PC-3 (cell line): ENCODE measurements at regions not wholly inside any gene's neighbourhood (a gene's known extent, or its start where the extent isn't known, plus 50 kb on each side); places are given as distances from the start of the nearest gene placed in this dataset.

Source experiments
- ATAC-seq: fragments of 200-7000 bp; cut with Tn5 transposase; 2 replicates; pipeline ENCODE4 v1.9.1; 2020; ENCODE audit warnings: mild to moderate bottlenecking, moderate library complexity
- BruUV-seq: library from RNA; stranded (reverse); fragments of 400-500 nt; replicated peaks from 2 replicates; lab custom pipeline; 2021; lab: Mats Ljungman, UMichigan
- CTCF ChIA-PET: fragments of 300-600 bp; sonication (Branson Sonifier 250); formaldehyde crosslinking; loops from one replicate; lab custom pipeline; 2022; ENCODE audit warnings: antibody characterized with exemption; lab: Charles Lee
- POLR2A ChIA-PET: fragments of 300-600 bp; sonication (Branson Sonifier 250); formaldehyde crosslinking; loops from one replicate; lab custom pipeline; 2022; ENCODE audit warnings: antibody characterized with exemption; ENCODE audit not compliant: unreplicated experiment; lab: Charles Lee
- DNase-seq: peaks from one replicate; pipeline ENCODE4 v3.0.0-alpha.2; 2015
- H2AFZ ChIP-seq: fragments of 300-600 bp; sonication (generic); 2 replicates; pipeline ENCODE4 v1.6.0; 2016; ENCODE audit warnings: antibody characterized with exemption, low read length
- H3F3A ChIP-seq: fragments of 300-600 bp; sonication (generic); one replicate; pipeline ENCODE4 v1.6.0; 2017; ENCODE audit warnings: antibody characterized with exemption, low read length, control low read depth, mild to moderate bottlenecking; ENCODE audit not compliant: unreplicated experiment
- H3K27ac ChIP-seq: fragments of 300-600 bp; sonication (generic); 2 replicates; pipeline ENCODE4 v1.5.1; 2016; ENCODE audit warnings: mild to moderate bottlenecking, low read length
- H3K27me3 ChIP-seq: fragments of 300-600 bp; sonication (generic); 2 replicates; pipeline ENCODE4 v1.6.1; 2016; ENCODE audit warnings: low read length, mixed read lengths
- H3K36me3 ChIP-seq: fragments of 300-600 bp; sonication (generic); 2 replicates; pipeline ENCODE4 v1.6.1; 2016; ENCODE audit warnings: low read depth, mixed run types, low read length, mixed read lengths
- H3K4me1 ChIP-seq: fragments of 300-600 bp; sonication (generic); 2 replicates; pipeline ENCODE4 v1.5.1; 2016; ENCODE audit warnings: low read length; ENCODE audit not compliant: insufficient read depth
- H3K4me2 ChIP-seq: fragments of 300-600 bp; sonication (generic); 2 replicates; pipeline ENCODE4 v1.6.0; 2016; ENCODE audit warnings: low read length
- H3K4me3 ChIP-seq: fragments of 300-600 bp; sonication (generic); 2 replicates; pipeline ENCODE4 v1.5.1; 2016; ENCODE audit warnings: mild to moderate bottlenecking, low read length, mixed read lengths
- H3K79me2 ChIP-seq: fragments of 300-600 bp; sonication (generic); 2 replicates; pipeline ENCODE4 v1.6.1; 2017; ENCODE audit warnings: low read length, mixed read lengths
- H3K9ac ChIP-seq: fragments of 300-600 bp; sonication (generic); 2 replicates; pipeline ENCODE4 v1.6.0; 2016; ENCODE audit warnings: mild to moderate bottlenecking, low read length
- H3K9me2 ChIP-seq: fragments of 300-600 bp; sonication (generic); replicated peaks from 2 replicates; pipeline ENCODE4 v1.6.1; 2016; ENCODE audit warnings: mixed run types, low read length, mixed read lengths
- H3K9me3 ChIP-seq: fragments of 300-600 bp; sonication (generic); 2 replicates; pipeline ENCODE4 v1.6.1; 2016; ENCODE audit warnings: low read length, mixed read lengths
- H4K20me1 ChIP-seq: fragments of 300-600 bp; sonication (generic); 2 replicates; pipeline ENCODE4 v1.6.1; 2016; ENCODE audit warnings: low read length, mixed read lengths
- EZH2 ChIP-seq: fragments of 300-600 bp; sonication (generic); IDR thresholded peaks from one replicate; pipeline ENCODE4 v1.6.1; 2017; ENCODE audit warnings: antibody characterized with exemption, mild to moderate bottlenecking, low read length; ENCODE audit not compliant: unreplicated experiment
- EZH2phosphoT487 ChIP-seq: fragments of 300-600 bp; sonication (generic); IDR thresholded peaks from 2 replicates; pipeline ENCODE4 v1.6.1; 2018; ENCODE audit warnings: mild to moderate bottlenecking, antibody characterized with exemption, low read length, borderline replicate concordance
- intact Hi-C: fragments of 100-400 bp; cut with micrococcal nuclease; formaldehyde crosslinking; loops from 2 replicates; pipeline ENCODE4 v1.9.0; 2023
- TF ChIP-seq, protein P1 (sequence below): fragments of 300-600 bp; sonication (generic); conservative IDR thresholded peaks from 2 replicates; pipeline ENCODE4 v1.5.1; 2017; ENCODE audit warnings: antibody characterized with exemption, low read depth, mild to moderate bottlenecking, low read length

DNA sequence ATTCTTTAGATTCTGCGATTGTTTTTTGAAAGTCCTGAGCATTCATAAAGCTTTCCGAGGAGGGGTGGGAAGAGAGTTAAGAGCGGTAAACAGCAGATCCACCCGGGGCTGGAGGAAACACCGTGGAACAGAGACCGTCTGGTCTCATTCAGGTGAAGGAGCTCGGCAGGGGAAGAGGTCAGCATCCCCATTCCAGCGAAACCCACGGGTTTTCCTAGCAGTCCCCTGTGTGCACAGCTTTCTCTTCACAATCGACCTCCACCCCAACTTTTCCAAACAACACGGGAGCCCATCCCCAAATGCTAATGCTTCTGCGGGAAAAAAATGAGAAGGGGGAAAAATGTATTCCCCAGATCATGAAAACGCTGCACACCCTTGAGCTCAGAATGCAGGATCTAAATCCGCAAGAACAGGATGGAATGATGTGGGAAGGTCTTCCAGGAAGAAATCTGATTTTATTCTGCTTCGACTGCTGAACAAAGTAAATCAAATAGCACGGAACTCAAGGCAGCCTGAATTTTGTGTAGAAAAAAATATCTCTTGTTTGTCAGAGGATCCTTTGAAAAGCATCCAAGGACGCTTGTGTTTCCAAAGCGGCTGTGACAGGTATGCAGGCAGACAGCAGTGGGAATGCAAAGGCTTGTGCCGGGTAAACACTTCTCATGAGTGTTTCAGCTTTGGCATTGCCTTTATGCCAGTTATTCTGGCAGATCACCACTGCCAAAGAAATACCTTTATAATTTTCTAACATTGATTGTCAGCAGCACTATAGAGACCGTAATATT is 128.8 kb downstream of the NDUFA12 start:
- H3K4me2 ChIP-seq, result peak overlapping the region; percentile 55; the same call in 1 of the 2 replicates
- CTCF ChIA-PET, result interaction anchor here (0.7 kb wide), 1 partner anchor 130 kb away, joined by 3 read pairs; no protein-coding TSS in a partner anchor
- intact Hi-C loops, result loop anchor here (10.0 kb wide), 1 partner anchor 330 kb away; no protein-coding TSS in a partner anchor
- no TSS peak for BruUV-seq
- H4K20me1 ChIP-seq, result 0 out of 2 replicates have a peak, but pooled peaks cover 3% of the 10 kb centered on the region
- H3K9me3 ChIP-seq, result no peaks in the 10 kb centered on the region
- H3F3A ChIP-seq, result no peaks in the 10 kb centered on the region
- H2AFZ ChIP-seq, result no peak overlapping the region
- H3K27me3 ChIP-seq, result peaks cover 58% of the 10 kb centered on the region
- H3K27ac ChIP-seq, result no peak overlapping the region
- ATAC-seq, result peak; percentile 45; the same call in 1 of the 2 replicates
- TF ChIP-seq, protein P1, sequence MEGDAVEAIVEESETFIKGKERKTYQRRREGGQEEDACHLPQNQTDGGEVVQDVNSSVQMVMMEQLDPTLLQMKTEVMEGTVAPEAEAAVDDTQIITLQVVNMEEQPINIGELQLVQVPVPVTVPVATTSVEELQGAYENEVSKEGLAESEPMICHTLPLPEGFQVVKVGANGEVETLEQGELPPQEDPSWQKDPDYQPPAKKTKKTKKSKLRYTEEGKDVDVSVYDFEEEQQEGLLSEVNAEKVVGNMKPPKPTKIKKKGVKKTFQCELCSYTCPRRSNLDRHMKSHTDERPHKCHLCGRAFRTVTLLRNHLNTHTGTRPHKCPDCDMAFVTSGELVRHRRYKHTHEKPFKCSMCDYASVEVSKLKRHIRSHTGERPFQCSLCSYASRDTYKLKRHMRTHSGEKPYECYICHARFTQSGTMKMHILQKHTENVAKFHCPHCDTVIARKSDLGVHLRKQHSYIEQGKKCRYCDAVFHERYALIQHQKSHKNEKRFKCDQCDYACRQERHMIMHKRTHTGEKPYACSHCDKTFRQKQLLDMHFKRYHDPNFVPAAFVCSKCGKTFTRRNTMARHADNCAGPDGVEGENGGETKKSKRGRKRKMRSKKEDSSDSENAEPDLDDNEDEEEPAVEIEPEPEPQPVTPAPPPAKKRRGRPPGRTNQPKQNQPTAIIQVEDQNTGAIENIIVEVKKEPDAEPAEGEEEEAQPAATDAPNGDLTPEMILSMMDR, result no peak
- TF ChIP-seq EZH2phosphoT487, result no peak
- no peak for TF ChIP-seq EZH2
- H3K4me3 ChIP-seq, result peak overlapping the region; percentile 40; the same call in 1 of the 2 replicates
- POLR2A ChIA-PET, result no interaction called here
- H3K36me3 ChIP-seq, result no peaks in the 10 kb centered on the region
- no peak overlapping the region for H3K9ac ChIP-seq
- no peaks in the 10 kb centered on the region for H3K79me2 ChIP-seq
- DNase-seq, result peak; percentile 14
- H3K4me1 ChIP-seq, result no peaks in the 10 kb centered on the region
- no peaks in the 10 kb centered on the region for H3K9me2 ChIP-seq

DNA sequence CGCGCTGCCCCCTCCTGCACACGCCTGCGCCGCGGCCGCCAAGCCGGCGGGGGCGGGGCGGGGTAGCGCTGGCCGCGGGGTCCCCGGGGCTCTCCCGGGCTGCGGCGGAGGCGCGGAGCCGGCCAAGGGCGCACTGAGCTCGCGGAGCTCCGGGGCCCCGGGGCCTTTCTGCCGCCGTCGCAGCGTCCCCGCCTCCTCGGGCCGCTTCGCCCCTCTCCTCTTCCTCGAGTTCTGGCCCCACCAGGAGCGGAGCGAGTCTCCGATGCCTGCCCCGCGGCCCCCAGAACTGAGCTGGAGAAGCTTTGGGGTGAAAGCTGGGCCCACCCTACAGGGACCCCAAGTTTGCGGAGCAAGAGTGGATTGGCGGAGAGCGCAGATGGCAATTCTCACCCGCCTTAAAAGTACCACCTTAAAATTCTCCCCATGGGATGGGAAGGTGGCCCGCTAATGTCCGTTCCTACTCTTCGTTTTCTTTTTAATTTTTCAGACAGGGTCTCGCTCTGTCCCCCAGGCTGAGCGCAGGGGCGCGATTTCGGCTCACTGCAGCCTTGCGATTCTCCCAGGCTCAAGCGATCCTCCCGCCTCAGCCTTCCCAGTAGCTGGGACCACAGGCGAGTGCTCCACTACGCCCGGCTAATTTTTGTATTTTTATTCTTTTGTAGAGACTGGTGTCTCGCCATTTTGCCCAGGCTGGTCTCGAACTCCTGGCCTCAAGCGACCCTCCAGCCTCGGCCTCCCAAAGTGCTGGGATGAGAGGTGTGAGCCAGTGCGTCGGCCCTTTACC is 129.6 kb downstream of the NDUFA12 start:
- H3K27ac ChIP-seq, result no peak overlapping the region
- no peaks in the 10 kb centered on the region for H3K36me3 ChIP-seq
- peak overlapping the region; percentile 40 for H3K4me3 ChIP-seq
- H3K9ac ChIP-seq, result no peak overlapping the region
- H3F3A ChIP-seq, result no peaks in the 10 kb centered on the region
- H3K9me3 ChIP-seq, result no peaks in the 10 kb centered on the region
- ATAC-seq (no peak; the same call in 1 of the 2 replicates), DNase-seq (no peak)
- H3K27me3 ChIP-seq, result peaks cover 58% of the 10 kb centered on the region
- peak; percentile 84; the same call in 1 of the 2 replicates for TF ChIP-seq EZH2phosphoT487
- peak; percentile 94 for TF ChIP-seq EZH2
- TF ChIP-seq, protein P1, result no peak
- H2AFZ ChIP-seq, result 0 out of 2 replicates have a peak overlapping the region, but pooled peaks have one; percentile 20
- no TSS peak for BruUV-seq
- CTCF ChIA-PET, result interaction anchor here (0.7 kb wide), 1 partner anchor 130 kb away, joined by 3 read pairs; no protein-coding TSS in a partner anchor
- intact Hi-C loops, result loop anchor here (10.0 kb wide), 1 partner anchor 329 kb away; no protein-coding TSS in a partner anchor
- POLR2A ChIA-PET, result no interaction called here
- no peaks in the 10 kb centered on the region for H3K79me2 ChIP-seq
- no peaks in the 10 kb centered on the region for H3K4me1 ChIP-seq
- H4K20me1 ChIP-seq, result 0 out of 2 replicates have a peak, but pooled peaks cover 3% of the 10 kb centered on the region
- peak overlapping the region; percentile 55 for H3K4me2 ChIP-seq
- H3K9me2 ChIP-seq, result no peaks in the 10 kb centered on the region
